SK-N-SH (cell line): ENCODE measurements at regions not wholly inside any gene's neighbourhood (a gene's known extent, or its start where the extent isn't known, plus 50 kb on each side); places are given as distances from the start of the nearest gene placed in this dataset.

Experiments
- CHD2 ChIP-seq: fragments of 150-350 bp; IDR thresholded peaks from 2 replicates; pipeline ENCODE4 v1.6.1; 2018; ENCODE audit warnings: low read length; ENCODE audit not compliant: partially characterized antibody
- CTCF ChIP-seq: fragments of 200-600 bp; sonication (generic); IDR thresholded peaks from 2 replicates; pipeline ENCODE4 v1.6.1; 2017; ENCODE audit warnings: antibody characterized with exemption, mild to moderate bottlenecking, moderate library complexity
- EP300 ChIP-seq, 2 experiments: IDR thresholded peaks; 2 replicates each; pipeline versions ENCODE4 v1.4.0 to v1.6.1; 2012; ENCODE audit warnings: borderline replicate concordance in 1 of 2, low read depth in 1 of 2, low read length in 1 of 2
- EZH2phosphoT487 ChIP-seq: fragments of 200-600 bp; sonication (generic); IDR thresholded peaks from 2 replicates; pipeline ENCODE4 v1.6.1; 2017; ENCODE audit warnings: low read depth, mixed run types, mild to moderate bottlenecking, antibody characterized with exemption, moderate library complexity, borderline replicate concordance
- FOXJ3 ChIP-seq: sonication (generic); formaldehyde crosslinking; IDR thresholded peaks from 2 replicates; pipeline ENCODE4 v1.5.1; 2020; ENCODE audit warnings: mild to moderate bottlenecking, missing genetic modification reagents
- FOXM1 ChIP-seq: IDR thresholded peaks from 2 replicates; pipeline ENCODE4 v1.4.0; 2012; ENCODE audit warnings: low read depth, mild to moderate bottlenecking
- JUND ChIP-seq: IDR thresholded peaks from 2 replicates; pipeline ENCODE4 v1.4.0; 2012
- POLR2AphosphoS5 ChIP-seq: IDR thresholded peaks from 2 replicates; pipeline ENCODE4 v1.6.1; 2012; ENCODE audit warnings: low read depth, low read length
- RAD21 ChIP-seq: IDR thresholded peaks from 2 replicates; pipeline ENCODE4 v1.6.1; 2012; ENCODE audit warnings: mild to moderate bottlenecking, low read length
- SMC3 ChIP-seq: IDR thresholded peaks from 2 replicates; pipeline ENCODE4 v1.6.1; 2012; ENCODE audit warnings: low read depth, low read length, improper control_type of control experiment
- YY1 ChIP-seq: IDR thresholded peaks from 2 replicates; pipeline ENCODE4 v1.4.0; 2012; ENCODE audit warnings: low read depth, mild to moderate bottlenecking
- TF ChIP-seq, protein P1 (sequence below): IDR thresholded peaks from 2 replicates; pipeline ENCODE4 v1.4.0; 2012; ENCODE audit warnings: low read depth
- TF ChIP-seq, protein P2 (sequence below): IDR thresholded peaks from 2 replicates; pipeline ENCODE4 v1.6.1; 2012; ENCODE audit warnings: mild to moderate bottlenecking, low read depth, low read length, moderate library complexity

DNA sequence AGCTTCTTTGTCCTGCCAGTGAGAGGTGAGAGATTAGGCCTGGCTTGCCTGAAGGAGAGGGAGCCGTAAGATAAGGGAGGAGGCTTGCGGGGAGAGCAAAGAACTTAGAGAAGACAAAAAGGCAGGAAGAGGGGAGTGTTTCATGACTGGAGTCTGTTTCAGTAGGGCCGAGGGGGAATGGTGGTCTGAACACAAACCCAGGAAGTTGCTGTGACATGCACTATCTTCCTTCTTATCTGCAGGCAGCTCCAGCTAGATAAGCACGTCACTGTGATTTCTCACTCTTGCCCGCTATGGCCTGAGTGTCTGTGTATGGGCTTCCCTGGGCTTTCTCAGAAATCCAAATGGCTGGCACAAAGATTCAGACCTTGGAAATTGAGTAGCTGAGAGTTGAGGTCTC is 307.5 kb upstream of the CLINT1 start:
- TF ChIP-seq JUND (no peak), SMC3 (no peak), CTCF (no peak), CHD2 (no peak), FOXM1 (no peak), EP300 (IDR thresholded peaks at IDR 0.05; ENCODE audit: borderline replicate concordance in 1 of 2, low read depth in 1 of 2, low read length in 1 of 2) (peak in 1 of 2 experiments; percentile 64; a peak in 2 of 4 replicates), RAD21 (no peak), POLR2AphosphoS5 (no peak), EZH2phosphoT487 (no peak), YY1 (no peak), FOXJ3 (CRISPR knock-in tag) (peak; percentile 27; the same call in 1 of the 2 replicates)
- TF ChIP-seq, protein P1, sequence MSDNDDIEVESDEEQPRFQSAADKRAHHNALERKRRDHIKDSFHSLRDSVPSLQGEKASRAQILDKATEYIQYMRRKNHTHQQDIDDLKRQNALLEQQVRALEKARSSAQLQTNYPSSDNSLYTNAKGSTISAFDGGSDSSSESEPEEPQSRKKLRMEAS: no peak
- TF ChIP-seq, protein P2, sequence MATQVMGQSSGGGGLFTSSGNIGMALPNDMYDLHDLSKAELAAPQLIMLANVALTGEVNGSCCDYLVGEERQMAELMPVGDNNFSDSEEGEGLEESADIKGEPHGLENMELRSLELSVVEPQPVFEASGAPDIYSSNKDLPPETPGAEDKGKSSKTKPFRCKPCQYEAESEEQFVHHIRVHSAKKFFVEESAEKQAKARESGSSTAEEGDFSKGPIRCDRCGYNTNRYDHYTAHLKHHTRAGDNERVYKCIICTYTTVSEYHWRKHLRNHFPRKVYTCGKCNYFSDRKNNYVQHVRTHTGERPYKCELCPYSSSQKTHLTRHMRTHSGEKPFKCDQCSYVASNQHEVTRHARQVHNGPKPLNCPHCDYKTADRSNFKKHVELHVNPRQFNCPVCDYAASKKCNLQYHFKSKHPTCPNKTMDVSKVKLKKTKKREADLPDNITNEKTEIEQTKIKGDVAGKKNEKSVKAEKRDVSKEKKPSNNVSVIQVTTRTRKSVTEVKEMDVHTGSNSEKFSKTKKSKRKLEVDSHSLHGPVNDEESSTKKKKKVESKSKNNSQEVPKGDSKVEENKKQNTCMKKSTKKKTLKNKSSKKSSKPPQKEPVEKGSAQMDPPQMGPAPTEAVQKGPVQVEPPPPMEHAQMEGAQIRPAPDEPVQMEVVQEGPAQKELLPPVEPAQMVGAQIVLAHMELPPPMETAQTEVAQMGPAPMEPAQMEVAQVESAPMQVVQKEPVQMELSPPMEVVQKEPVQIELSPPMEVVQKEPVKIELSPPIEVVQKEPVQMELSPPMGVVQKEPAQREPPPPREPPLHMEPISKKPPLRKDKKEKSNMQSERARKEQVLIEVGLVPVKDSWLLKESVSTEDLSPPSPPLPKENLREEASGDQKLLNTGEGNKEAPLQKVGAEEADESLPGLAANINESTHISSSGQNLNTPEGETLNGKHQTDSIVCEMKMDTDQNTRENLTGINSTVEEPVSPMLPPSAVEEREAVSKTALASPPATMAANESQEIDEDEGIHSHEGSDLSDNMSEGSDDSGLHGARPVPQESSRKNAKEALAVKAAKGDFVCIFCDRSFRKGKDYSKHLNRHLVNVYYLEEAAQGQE: no peak
